HG02623 (cell line): ENCODE measurements at regions not wholly inside any gene's neighbourhood (a gene's known extent, or its start where the extent isn't known, plus 50 kb on each side); places are given as distances from the start of the nearest gene placed in this dataset.
"Not testable (repeated sequence)": the region's sequence is repeated elsewhere in the genome, so short reads cannot be mapped to it uniquely, and the experiment has no call there.

Experiments used
- ATAC-seq: cut with Tn5 transposase; IDR thresholded peaks from one replicate; pipeline ENCODE4 v1.9.1; 2021; ENCODE audit warnings: moderate library complexity; ENCODE audit not compliant: unreplicated experiment

GRCh38 chr6:67804808-67805207, 830.3 kb upstream of the ADGRB3 start:
- not testable (repeated sequence) for ATAC-seq

- no peak for ATAC-seq
Measured at GRCh38 chr6:67802771-67803170, 832.3 kb upstream of the ADGRB3 start.

GRCh38 chr6:67792996-67793395, 842.1 kb upstream of the ADGRB3 start:
- no peak for ATAC-seq

- ATAC-seq, result no peak
Measured at GRCh38 chr6:67790569-67790968, 844.5 kb upstream of the ADGRB3 start.

GRCh38 chr6:67787119-67787518, 848.0 kb upstream of the ADGRB3 start:
- ATAC-seq, result not testable (repeated sequence)

GRCh38 chr6:67779876-67780275, 855.2 kb upstream of the ADGRB3 start:
- no peak for ATAC-seq

GRCh38 chr6:67775333-67775732, 859.7 kb upstream of the ADGRB3 start:
- no peak for ATAC-seq

GRCh38 chr6:67768972-67769371, 866.1 kb upstream of the ADGRB3 start:
- ATAC-seq, result peak; percentile 76

- not testable (repeated sequence) for ATAC-seq
Measured at GRCh38 chr6:67767046-67767822, 867.8 kb upstream of the ADGRB3 start.

GRCh38 chr6:67766057-67766456, 869.0 kb upstream of the ADGRB3 start:
- no peak for ATAC-seq

- no peak for ATAC-seq
Measured at GRCh38 chr6:67759001-67759400, 876.1 kb upstream of the ADGRB3 start.

GRCh38 chr6:67757465-67758033, 877.5 kb upstream of the ADGRB3 start:
- ATAC-seq, result no peak

GRCh38 chr6:67748521-67748920, 886.6 kb upstream of the ADGRB3 start:
- no peak for ATAC-seq

GRCh38 chr6:67736816-67737215, 898.3 kb upstream of the ADGRB3 start:
- ATAC-seq, result no peak

- no peak for ATAC-seq
Measured at GRCh38 chr6:67736161-67736560, 898.9 kb upstream of the ADGRB3 start.

GRCh38 chr6:67735623-67736022, 899.5 kb upstream of the ADGRB3 start:
- no peak for ATAC-seq

- no peak for ATAC-seq
Measured at GRCh38 chr6:67722861-67723261, 912.2 kb upstream of the ADGRB3 start.

GRCh38 chr6:67717281-67717680, 917.8 kb upstream of the ADGRB3 start:
- ATAC-seq, result no peak

- no peak for ATAC-seq
Measured at GRCh38 chr6:67706388-67706787, 928.7 kb upstream of the ADGRB3 start.

- ATAC-seq, result no peak
Measured at GRCh38 chr6:67698534-67698933, 936.5 kb upstream of the ADGRB3 start.

- no peak for ATAC-seq
Measured at GRCh38 chr6:67694127-67694526, 941.0 kb upstream of the ADGRB3 start.

GRCh38 chr6:67689329-67689728, 945.8 kb upstream of the ADGRB3 start:
- ATAC-seq, result no peak

GRCh38 chr6:67687396-67687795, 947.7 kb upstream of the ADGRB3 start:
- no peak for ATAC-seq
